M059J (cell line): ENCODE measurements at regions not wholly inside any gene's neighbourhood (a gene's known extent, or its start where the extent isn't known, plus 50 kb on each side); places are given as distances from the start of the nearest gene placed in this dataset.

Experiments
- DNase-seq: peaks from one replicate; pipeline ENCODE4 v3.0.0-alpha.2; 2012; ENCODE audit warnings: low read depth

GRCh38 chr11:95308512-95309035, 77.6 kb upstream of the SESN3 start:
- no peak for DNase-seq

GRCh38 chr11:95307286-95307685, 76.3 kb upstream of the SESN3 start:
- DNase-seq, result no peak

- DNase-seq, result no peak
Observed at GRCh38 chr11:95306801-95307200, 75.8 kb upstream of the SESN3 start.

GRCh38 chr11:95306123-95306522, 75.1 kb upstream of the SESN3 start:
- DNase-seq, result no peak

GRCh38 chr11:95305705-95306104, 74.7 kb upstream of the SESN3 start:
- DNase-seq, result no peak

GRCh38 chr11:95304777-95305176, 73.8 kb upstream of the SESN3 start:
- no peak for DNase-seq

- no peak for DNase-seq
Observed at GRCh38 chr11:95302211-95302610, 71.2 kb upstream of the SESN3 start.

- DNase-seq, result no peak
Observed at GRCh38 chr11:95301474-95301873, 70.5 kb upstream of the SESN3 start.

GRCh38 chr11:95299078-95299679, 68.2 kb upstream of the SESN3 start:
- no peak for DNase-seq

GRCh38 chr11:95297680-95298452, 66.9 kb upstream of the SESN3 start:
- no peak for DNase-seq

GRCh38 chr11:95296621-95297025, 65.6 kb upstream of the SESN3 start:
- DNase-seq, result peak; percentile 23

GRCh38 chr11:95296165-95296564, 65.2 kb upstream of the SESN3 start:
- no peak for DNase-seq

- no peak for DNase-seq
Observed at GRCh38 chr11:95295382-95296149, 64.6 kb upstream of the SESN3 start.

GRCh38 chr11:95294701-95295100, 63.7 kb upstream of the SESN3 start:
- DNase-seq, result no peak

- no peak for DNase-seq
Observed at GRCh38 chr11:95293116-95293515, 62.1 kb upstream of the SESN3 start.

GRCh38 chr11:95291946-95292345, 60.9 kb upstream of the SESN3 start:
- no peak for DNase-seq

GRCh38 chr11:95289378-95290101, 58.5 kb upstream of the SESN3 start:
- DNase-seq, result peak; percentile 2

GRCh38 chr11:95284057-95285052, 53.4 kb upstream of the SESN3 start:
- DNase-seq, result no peak

- no peak for DNase-seq
Observed at GRCh38 chr11:95283650-95284049, 52.6 kb upstream of the SESN3 start.

GRCh38 chr11:95283146-95283545, 52.1 kb upstream of the SESN3 start:
- no peak for DNase-seq

GRCh38 chr11:95282291-95282751, 51.3 kb upstream of the SESN3 start:
- no peak for DNase-seq
